Gastroesophageal sphincter (tissue), 3 donors: ENCODE measurements at regions not wholly inside any gene's neighbourhood (a gene's known extent, or its start where the extent isn't known, plus 50 kb on each side); places are given as distances from the start of the nearest gene placed in this dataset.

ENCODE experiments used
- EP300 ChIP-seq: sonication (generic); formaldehyde crosslinking; IDR thresholded peaks from one replicate; pipeline ENCODE4 v1.6.1; 2017; ENCODE audit warnings: antibody characterized with exemption, mild to moderate bottlenecking
- POLR2AphosphoS5 ChIP-seq: sonication (generic); formaldehyde crosslinking; IDR thresholded peaks from one replicate; pipeline ENCODE4 v1.6.1; 2017; ENCODE audit warnings: antibody characterized with exemption
- TF ChIP-seq, protein P1 (sequence below), 4 experiments: fragments of 200-600 bp in 2 of 4; fragments of 450-650 bp in 2 of 4; sonication (generic) in 1 of 4; IDR thresholded peaks; one replicate each; pipeline ENCODE4 v1.5.1; 2017 to 2019; ENCODE audit warnings: antibody characterized with exemption in 4 of 4, mild to moderate bottlenecking in 2 of 4, moderate library complexity in 2 of 4

DNA sequence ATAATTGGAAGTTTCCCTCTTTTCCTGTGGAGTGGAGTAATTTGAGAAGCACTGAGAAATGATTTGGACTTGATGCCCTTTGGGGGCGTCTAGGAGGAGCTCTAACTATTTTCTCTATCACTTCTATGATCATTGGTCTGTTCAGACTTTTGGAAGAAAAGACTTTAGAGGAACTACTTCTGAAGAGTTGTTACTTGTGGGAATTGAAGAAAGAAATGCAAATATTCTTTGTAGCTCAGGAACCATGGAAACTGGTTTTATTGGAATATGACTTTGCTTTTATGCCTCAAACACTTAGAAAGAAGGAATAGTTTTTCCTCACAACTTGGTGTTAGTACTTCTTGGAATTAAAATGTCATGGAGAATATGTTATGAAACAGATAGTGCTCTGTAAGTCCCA, 122.0 kb upstream of the ALDH1A3 start:
- TF ChIP-seq, protein P1, sequence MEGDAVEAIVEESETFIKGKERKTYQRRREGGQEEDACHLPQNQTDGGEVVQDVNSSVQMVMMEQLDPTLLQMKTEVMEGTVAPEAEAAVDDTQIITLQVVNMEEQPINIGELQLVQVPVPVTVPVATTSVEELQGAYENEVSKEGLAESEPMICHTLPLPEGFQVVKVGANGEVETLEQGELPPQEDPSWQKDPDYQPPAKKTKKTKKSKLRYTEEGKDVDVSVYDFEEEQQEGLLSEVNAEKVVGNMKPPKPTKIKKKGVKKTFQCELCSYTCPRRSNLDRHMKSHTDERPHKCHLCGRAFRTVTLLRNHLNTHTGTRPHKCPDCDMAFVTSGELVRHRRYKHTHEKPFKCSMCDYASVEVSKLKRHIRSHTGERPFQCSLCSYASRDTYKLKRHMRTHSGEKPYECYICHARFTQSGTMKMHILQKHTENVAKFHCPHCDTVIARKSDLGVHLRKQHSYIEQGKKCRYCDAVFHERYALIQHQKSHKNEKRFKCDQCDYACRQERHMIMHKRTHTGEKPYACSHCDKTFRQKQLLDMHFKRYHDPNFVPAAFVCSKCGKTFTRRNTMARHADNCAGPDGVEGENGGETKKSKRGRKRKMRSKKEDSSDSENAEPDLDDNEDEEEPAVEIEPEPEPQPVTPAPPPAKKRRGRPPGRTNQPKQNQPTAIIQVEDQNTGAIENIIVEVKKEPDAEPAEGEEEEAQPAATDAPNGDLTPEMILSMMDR (IDR thresholded peaks at IDR 0.05): no peak
- TF ChIP-seq EP300: no peak
- TF ChIP-seq POLR2AphosphoS5: no peak
